Endothelial cell (in vitro differentiated cells): ENCODE measurements at regions not wholly inside any gene's neighbourhood (a gene's known extent, or its start where the extent isn't known, plus 50 kb on each side); places are given as distances from the start of the nearest gene placed in this dataset.

Experiments used
- DNase-seq: peaks from one replicate; pipeline ENCODE4 v3.0.0; 2021; ENCODE audit warnings: low spot score
- H3K27ac Mint-ChIP-seq: one replicate; pipeline ENCODE4 v1.8.0; 2021; ENCODE audit warnings: mixed read lengths, inconsistent platforms; ENCODE audit not compliant: unreplicated experiment
- H3K27me3 Mint-ChIP-seq: one replicate; pipeline ENCODE4 v1.8.0; 2021; ENCODE audit warnings: mild to moderate bottlenecking, moderate library complexity, mixed read lengths, inconsistent platforms; ENCODE audit not compliant: unreplicated experiment
- H3K36me3 Mint-ChIP-seq: one replicate; pipeline ENCODE4 v1.8.0; 2021; ENCODE audit warnings: mild to moderate bottlenecking, low read depth, mixed read lengths, inconsistent platforms; ENCODE audit not compliant: unreplicated experiment
- H3K4me1 Mint-ChIP-seq: one replicate; pipeline ENCODE4 v1.8.0; 2021; ENCODE audit warnings: mild to moderate bottlenecking, mixed read lengths, inconsistent platforms; ENCODE audit not compliant: unreplicated experiment
- H3K4me3 Mint-ChIP-seq: one replicate; pipeline ENCODE4 v1.8.0; 2021; ENCODE audit warnings: mild to moderate bottlenecking, mixed read lengths, inconsistent platforms; ENCODE audit not compliant: unreplicated experiment
- H3K9me3 Mint-ChIP-seq: one replicate; pipeline ENCODE4 v1.8.0; 2021; ENCODE audit warnings: mixed read lengths, inconsistent platforms; ENCODE audit not compliant: unreplicated experiment
- TF ChIP-seq, protein P1 (sequence below): fragments of 200-600 bp; sonication (generic); IDR thresholded peaks from one replicate; pipeline ENCODE4 v1.5.0; 2021; ENCODE audit warnings: antibody characterized with exemption; ENCODE audit not compliant: unreplicated experiment

DNA sequence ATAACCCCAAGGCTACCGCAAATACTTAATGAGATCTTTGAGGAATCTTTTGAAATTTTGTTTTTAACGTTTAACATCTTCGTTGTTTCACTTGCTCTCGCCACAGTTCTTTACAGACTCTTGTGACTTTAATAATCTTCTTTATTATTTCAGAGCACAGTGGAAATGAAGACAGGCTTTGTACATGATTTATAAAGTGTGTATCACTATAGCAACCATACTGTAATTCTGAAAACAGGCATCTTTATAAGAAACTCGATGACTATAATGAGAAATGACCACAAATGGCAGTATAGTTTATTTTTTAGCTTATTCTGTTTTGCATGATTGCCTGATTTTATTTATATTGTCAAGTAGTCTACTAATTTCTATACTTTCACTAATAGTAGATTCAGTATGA lies 224.4 kb upstream of the GALNTL6 start:
- H3K27ac Mint-ChIP-seq = no peak overlapping the region
- H3K4me3 Mint-ChIP-seq = no peak overlapping the region
- H3K27me3 Mint-ChIP-seq = no peaks in the 10 kb centered on the region
- no peaks in the 10 kb centered on the region for H3K36me3 Mint-ChIP-seq
- H3K9me3 Mint-ChIP-seq = no peaks in the 10 kb centered on the region
- H3K4me1 Mint-ChIP-seq = no peaks in the 10 kb centered on the region
- TF ChIP-seq, protein P1, sequence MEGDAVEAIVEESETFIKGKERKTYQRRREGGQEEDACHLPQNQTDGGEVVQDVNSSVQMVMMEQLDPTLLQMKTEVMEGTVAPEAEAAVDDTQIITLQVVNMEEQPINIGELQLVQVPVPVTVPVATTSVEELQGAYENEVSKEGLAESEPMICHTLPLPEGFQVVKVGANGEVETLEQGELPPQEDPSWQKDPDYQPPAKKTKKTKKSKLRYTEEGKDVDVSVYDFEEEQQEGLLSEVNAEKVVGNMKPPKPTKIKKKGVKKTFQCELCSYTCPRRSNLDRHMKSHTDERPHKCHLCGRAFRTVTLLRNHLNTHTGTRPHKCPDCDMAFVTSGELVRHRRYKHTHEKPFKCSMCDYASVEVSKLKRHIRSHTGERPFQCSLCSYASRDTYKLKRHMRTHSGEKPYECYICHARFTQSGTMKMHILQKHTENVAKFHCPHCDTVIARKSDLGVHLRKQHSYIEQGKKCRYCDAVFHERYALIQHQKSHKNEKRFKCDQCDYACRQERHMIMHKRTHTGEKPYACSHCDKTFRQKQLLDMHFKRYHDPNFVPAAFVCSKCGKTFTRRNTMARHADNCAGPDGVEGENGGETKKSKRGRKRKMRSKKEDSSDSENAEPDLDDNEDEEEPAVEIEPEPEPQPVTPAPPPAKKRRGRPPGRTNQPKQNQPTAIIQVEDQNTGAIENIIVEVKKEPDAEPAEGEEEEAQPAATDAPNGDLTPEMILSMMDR = no peak
- no peak for DNase-seq

DNA sequence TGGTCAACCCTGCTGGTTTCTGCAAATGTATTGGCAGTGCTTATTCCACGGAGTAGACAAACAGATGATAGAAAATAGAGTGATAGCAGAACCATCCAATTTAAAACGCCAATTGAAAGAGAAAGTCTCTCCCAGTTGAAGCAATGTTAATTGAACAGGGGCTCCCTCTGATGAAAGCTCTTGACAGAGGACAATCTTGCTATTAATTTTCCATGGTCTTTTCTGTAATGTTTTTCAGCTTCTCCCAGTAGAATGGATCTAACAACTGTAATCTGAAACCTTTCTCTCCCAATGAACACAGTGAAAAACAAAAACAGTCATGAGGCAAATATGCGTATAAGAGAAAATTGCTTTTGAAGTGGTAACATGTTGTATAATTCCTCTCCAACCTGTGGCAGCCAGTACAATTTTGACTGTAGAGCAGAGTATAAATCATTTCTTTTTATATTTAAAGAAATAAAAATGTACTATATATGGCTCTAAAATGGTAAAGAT lies 225.1 kb upstream of the GALNTL6 start:
- Mint-ChIP-seq H3K4me3 (no peak overlapping the region), H3K36me3 (no peaks in the 10 kb centered on the region), H3K27ac (no peak overlapping the region), H3K9me3 (no peaks in the 10 kb centered on the region), H3K27me3 (no peaks in the 10 kb centered on the region), H3K4me1 (no peaks in the 10 kb centered on the region)
- DNase-seq = no peak
- TF ChIP-seq, protein P1 = no peak

DNA sequence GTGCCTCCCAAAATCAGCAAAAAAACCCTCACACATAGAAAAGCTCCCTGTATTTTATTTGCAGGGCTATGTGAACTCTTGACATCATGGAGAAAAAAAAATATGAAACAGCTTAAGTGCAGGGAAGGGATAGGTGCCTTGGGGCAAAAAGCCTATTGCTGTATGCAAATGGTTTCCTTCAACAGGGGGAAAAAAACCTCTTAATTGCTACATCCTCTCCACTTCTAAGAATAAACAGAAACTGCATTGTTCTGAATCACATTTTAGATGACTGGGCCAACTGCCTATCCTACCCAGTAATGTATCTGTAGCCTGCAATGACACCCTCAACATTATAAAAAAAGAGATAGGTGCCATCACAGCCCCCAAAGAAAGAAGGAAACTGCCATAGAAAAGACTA lies 229.4 kb upstream of the GALNTL6 start:
- Mint-ChIP-seq H3K36me3 (no peaks in the 10 kb centered on the region), H3K27me3 (no peaks in the 10 kb centered on the region), H3K9me3 (no peaks in the 10 kb centered on the region), H3K4me1 (no peaks in the 10 kb centered on the region), H3K27ac (no peak overlapping the region), H3K4me3 (no peak overlapping the region)
- DNase-seq = no peak
- TF ChIP-seq, protein P1 = no peak

DNA sequence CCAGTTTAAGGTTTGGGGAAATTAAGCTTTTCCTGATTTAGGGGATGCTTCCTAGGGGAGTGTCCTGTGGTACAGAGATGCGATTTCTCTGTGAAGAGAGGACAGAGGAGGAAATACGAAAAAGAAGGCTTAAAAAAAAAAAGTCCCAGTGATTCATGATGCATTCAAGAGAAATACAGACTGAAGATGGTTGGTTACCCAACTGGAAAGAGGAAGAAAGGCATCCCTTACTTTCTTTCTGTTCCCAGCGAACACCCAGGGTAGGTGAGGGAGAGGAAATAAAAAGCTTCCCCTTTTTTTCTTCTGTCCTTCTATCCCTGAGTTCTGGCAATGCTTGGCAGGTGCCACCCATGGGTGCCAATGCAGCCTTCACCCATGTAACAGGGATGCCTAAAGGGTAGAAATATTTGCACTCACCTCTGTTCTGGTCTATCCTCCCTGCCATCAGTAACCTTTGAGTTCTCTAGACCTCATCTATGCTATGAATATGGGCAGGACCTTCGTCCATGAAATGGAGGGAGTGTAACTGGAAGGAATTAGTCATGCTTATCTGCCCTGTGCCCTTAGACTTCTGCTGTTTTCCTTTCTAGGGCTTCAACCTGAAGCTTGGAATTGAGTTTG lies 230.1 kb upstream of the GALNTL6 start:
- no peak for DNase-seq
- Mint-ChIP-seq H3K27me3 (no peaks in the 10 kb centered on the region), H3K36me3 (no peaks in the 10 kb centered on the region), H3K4me3 (no peak overlapping the region), H3K4me1 (peaks cover 3% of the 10 kb centered on the region), H3K27ac (no peak overlapping the region), H3K9me3 (no peaks in the 10 kb centered on the region)
- TF ChIP-seq, protein P1 = no peak

DNA sequence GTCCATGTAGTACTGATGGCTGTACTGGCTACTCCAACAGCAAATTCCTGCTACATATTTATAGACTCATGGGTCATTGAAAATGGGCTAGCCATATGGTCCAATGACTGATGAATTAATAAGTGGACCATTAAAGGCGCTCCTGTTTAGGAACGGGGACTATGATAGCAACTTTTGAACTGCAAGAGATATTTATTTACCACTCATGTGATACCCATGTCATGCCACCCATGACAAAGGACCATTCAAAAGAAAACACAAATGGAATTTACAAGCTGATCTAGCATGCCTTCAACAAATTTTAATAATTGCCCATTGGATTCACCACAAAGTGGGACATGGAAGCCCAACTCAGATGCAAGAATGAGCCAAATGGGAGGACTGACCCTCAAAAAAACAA lies 240.0 kb upstream of the GALNTL6 start:
- H3K27ac Mint-ChIP-seq = no peak overlapping the region
- DNase-seq = no peak
- H3K27me3 Mint-ChIP-seq = peaks cover 2% of the 10 kb centered on the region
- H3K36me3 Mint-ChIP-seq = no peaks in the 10 kb centered on the region
- H3K4me1 Mint-ChIP-seq = peaks cover 2% of the 10 kb centered on the region
- peaks cover 5% of the 10 kb centered on the region for H3K9me3 Mint-ChIP-seq
- TF ChIP-seq, protein P1 = no peak
- no peak overlapping the region for H3K4me3 Mint-ChIP-seq
